Activated T-cell treated with anti-CD3 and anti-CD28 coated beads for 48 hours (primary cell): ENCODE measurements at regions not wholly inside any gene's neighbourhood (a gene's known extent, or its start where the extent isn't known, plus 50 kb on each side); places are given as distances from the start of the nearest gene placed in this dataset.

Experiments used
- DNase-seq: peaks from one replicate; pipeline ENCODE4 v3.0.0-alpha.2; 2020; ENCODE audit warnings: low read depth

DNA sequence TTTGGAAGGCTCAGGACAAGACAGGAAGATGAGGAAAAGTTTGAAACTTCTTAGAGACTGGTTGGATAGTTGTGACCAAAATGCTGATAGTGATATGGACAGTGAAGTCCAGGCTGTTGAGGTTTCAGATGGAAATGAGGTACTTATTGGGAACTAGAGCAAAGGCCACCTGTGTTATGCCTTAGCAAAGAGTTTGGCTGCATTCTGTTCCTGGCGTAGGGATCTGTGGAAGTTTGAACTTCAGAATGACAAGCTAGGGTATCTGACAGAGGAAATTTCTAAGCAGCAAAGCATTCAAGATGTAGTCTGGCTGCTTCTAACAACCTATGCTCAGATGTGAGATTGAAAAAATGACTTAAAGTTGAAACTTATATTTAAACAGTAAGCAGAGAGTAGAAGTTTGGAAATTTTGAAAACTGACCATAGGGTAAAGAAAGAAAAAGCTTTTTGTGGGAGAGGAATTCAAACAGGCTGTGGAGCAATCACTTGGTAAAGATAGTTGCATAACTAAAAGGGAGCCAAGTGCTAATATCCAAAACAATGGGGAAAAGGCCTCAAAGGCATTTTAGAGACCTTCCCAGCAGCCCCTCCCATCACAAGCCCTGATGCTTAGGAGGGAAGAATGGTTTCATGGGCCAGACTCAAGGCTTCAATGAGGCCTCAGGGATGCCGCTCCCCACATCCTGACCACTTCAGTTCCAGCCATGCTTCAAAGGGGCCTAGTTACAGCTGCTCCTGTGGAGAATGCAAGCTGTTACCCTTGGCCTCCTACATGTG lies 415.1 kb downstream of the INHBA start:
- DNase-seq: no peak

DNA sequence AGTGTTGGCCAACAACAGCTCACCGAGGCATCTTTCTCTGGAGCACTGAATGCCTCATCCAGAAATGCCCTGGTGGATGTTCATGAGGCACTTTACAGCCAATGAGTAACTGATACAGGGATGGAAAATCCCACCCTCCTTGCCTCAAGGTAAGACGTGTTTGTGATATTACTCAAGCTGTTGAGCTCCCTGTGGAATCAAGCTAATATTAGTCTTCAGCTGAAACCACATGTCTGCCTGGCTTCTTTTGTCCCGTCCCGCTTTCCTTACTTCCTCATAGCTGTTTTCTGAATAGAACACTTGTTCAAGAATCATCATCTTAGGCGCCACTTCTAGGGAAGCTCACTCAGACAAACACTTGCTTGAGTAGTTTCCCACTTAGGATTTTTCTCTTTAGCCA lies 422.4 kb downstream of the INHBA start:
- DNase-seq: no peak

DNA sequence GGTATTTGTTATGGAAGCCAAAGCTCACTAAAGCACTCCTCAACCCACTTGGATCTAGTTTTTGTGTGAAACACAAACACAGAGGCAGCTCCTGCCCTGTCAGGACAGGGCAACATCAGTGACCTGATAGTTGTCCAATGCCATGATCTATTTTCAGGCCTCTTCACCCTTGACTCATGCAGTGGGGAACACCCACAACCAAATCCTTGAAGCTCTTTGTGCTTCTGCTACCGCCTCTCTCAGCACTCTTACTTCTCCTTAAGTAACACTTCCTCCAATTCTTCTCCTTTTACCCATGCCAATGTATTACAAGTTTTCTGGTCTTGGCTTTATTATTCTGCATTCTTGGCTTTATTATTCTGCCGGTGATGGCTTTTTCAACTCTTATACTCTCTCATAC lies 425.3 kb downstream of the INHBA start:
- no peak for DNase-seq

- no peak for DNase-seq
Observed at GRCh38 chr7:41275255-41275654, 427.6 kb downstream of the INHBA start.

- DNase-seq: no peak
Observed at GRCh38 chr7:41274179-41274578, 428.7 kb downstream of the INHBA start.

GRCh38 chr7:41272664-41273063 lies 430.2 kb downstream of the INHBA start:
- DNase-seq: no peak

DNA sequence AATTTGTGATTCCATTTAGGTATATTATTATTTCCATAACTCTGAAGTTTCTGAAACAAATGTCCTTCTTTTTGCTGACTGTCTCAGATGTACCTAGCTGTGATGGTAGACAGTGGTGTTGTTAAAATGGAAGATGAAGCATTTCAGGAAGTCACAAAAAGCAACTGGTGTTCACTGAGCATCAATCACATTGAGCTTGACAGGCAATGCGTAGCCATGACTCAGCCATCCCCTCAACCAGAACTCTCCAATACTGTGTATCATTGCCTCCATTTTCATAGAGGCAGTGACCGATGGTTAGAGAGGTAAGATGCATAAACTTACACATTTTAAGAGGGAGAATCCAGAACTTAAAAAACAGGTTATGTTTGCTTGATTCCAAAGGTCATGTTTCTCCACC lies 434.0 kb downstream of the INHBA start:
- no peak for DNase-seq

DNA sequence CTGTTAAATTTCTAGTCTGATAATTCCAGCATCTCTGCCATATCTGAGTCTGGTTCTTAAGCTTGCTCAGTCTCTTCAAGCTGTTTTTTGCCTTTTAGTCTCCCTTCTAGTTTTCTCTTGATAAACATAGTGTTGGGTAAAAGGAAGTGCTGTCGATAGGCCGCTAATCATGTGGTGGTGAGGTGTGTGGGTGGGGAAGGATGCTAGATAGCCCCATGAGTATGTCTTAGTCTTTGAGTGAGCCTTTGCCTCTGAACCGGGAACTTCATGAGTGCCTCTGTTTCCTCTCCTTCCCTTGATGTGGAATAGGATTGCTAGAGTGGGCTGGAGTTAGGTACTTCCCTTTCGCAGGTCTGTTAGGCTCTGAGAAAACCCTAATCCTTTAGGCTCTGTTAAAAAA lies 441.8 kb downstream of the INHBA start:
- DNase-seq: no peak

DNA sequence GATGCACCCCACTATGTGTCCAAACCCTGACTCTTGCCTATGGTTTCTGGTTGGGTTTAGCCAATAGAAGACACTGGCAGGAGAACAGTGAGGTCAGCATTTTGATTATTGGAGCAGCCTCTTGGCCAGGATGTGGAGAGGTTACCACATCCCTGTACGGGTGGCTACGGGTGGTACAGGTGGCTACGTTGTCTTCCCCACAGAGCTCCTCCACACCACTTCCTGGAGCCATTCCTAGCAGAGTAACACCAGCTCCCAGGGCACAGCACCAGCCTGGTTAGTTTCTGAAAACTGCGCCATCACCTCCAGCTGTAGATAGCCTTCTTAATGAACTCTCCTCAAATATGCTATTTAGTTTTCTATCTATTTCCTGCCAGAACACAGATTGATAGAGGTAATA lies 445.2 kb downstream of the INHBA start:
- DNase-seq: no peak

GRCh38 chr7:41256186-41256945 lies 446.5 kb downstream of the INHBA start:
- DNase-seq: no peak

DNA sequence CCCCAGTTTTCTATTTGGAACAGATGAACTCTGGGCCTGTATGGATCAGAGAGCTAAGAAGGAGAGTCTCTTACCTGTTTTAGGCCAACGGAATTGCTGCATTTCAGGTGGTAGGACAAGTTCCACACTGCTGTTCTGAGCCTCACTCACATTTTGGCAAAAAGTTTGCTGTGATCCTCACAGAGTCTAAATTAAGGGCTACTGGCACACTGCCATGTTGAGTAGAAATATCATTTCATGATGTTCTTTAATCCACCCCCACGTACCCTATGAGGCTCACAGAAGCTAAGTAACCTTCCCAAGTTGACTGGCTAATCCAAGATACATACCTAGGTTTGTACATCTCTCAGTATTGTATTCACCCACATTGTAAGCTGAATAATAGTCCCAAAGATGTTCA lies 447.2 kb downstream of the INHBA start:
- DNase-seq: no peak

DNA sequence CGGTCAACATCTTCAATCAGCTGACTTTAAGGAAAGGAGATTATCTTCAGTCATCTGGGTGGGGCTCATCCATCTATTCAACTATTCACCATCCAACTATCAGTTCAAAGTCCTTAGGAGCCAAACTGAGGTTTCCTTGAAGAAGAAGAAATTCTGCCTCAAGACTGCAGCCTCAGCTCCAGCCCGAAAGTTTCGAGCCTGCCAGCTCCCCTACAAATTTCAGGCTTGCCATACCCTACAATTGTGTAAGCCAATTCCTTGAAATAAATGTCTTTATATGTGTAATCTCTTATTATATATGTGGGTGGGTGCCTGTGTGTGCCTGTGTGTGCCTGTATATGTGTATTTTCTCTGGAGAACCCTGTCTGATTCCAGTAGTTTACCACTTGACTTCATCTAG lies 447.8 kb downstream of the INHBA start:
- no peak for DNase-seq

DNA sequence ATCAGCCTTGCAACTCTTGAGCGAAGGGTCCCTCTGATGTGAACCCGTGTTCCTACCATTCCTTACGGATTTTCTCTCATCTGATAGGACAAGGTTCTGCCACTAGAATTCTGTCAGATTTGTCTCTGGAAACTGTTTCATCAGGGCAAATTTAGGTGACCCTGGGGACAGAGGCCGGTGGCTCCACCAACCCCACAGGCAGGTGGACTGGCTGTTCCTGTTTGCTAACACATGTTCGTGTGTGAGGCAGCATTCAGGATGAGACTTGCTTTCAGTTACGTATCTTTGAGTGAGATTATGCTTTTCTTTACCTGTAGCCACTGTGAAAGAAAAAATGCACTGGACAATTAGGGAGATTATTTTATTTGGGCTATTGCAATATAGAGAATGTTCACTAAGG lies 449.9 kb downstream of the INHBA start:
- no peak for DNase-seq

GRCh38 chr7:41252551-41252950 lies 450.3 kb downstream of the INHBA start:
- DNase-seq: no peak

GRCh38 chr7:41247143-41247865 lies 455.6 kb downstream of the INHBA start:
- DNase-seq: no peak

- no peak for DNase-seq
Observed at GRCh38 chr7:41245916-41246315, 457.0 kb downstream of the INHBA start.

- DNase-seq: no peak
Observed at GRCh38 chr7:41244246-41244645, 458.6 kb downstream of the INHBA start.

- no peak for DNase-seq
Observed at GRCh38 chr7:41241641-41242040, 461.2 kb downstream of the INHBA start.

DNA sequence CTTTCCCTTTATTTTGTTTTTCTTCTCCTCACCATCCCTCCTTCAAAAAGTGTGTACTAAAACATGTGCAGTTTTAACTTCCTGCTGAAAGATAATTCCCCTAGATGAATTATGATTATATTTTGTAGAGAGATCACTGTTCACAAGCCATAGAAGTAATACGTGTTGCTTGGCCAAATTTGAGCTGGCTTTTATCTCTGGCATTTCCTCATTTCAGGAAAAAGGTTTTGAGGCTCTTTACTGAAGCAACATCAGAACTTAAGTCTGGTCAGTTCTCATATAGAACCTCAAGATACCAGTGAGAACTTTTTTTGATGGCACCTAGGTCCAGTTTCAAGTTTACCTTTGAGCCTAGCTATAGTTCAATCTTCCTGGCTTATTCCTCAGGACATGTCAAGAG lies 463.3 kb downstream of the INHBA start:
- DNase-seq: no peak

DNA sequence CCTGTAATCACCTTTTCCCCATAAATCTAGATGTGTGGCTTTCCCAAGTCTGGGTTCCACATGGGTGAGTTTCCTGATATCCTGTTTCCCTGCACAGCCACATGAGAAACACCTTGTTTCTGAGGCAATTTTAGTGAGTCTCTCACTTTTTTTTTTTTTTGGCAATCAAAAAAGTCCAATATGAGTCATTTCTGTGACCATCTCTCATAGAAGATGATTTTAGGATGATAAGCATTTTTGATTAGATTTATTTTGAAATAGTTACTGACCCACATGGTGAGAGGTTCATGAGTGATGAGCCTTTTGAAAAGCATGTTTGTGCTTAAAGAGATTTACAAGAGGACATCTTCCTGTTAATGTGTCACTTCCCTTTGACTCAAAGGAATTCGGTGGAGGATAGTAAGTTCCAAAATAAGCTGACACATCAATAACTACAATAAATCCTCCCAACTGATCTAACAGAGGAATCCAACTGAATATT lies 464.0 kb downstream of the INHBA start:
- no peak for DNase-seq

- no peak for DNase-seq
Observed at GRCh38 chr7:41237956-41238355, 464.9 kb downstream of the INHBA start.

DNA sequence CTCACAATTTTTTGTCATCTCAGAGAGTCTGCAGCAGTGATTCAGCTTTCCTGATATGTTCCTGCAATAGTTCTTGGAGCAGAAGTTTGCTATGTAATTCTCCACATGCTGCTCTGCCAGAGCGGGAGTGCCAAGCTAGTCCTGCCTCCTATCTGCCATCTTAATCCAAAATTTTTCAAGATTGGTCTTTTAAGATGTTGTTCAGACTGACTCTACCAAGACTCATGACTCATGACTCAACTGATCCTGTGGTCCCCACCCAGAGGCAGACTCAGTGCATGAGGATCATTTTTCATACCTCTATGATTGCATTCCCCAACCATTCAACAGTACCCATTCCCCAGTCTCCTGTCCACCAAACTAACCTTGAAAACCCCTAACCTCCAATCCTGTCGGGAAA lies 470.8 kb downstream of the INHBA start:
- DNase-seq: no peak
